GM21360 (cell line): ENCODE measurements at regions not wholly inside any gene's neighbourhood (a gene's known extent, or its start where the extent isn't known, plus 50 kb on each side); places are given as distances from the start of the nearest gene placed in this dataset.

Experiments
- ATAC-seq: cut with Tn5 transposase; IDR thresholded peaks from one replicate; pipeline ENCODE4 v1.9.1; 2021; ENCODE audit warnings: mild to moderate bottlenecking, moderate library complexity; ENCODE audit not compliant: unreplicated experiment

DNA sequence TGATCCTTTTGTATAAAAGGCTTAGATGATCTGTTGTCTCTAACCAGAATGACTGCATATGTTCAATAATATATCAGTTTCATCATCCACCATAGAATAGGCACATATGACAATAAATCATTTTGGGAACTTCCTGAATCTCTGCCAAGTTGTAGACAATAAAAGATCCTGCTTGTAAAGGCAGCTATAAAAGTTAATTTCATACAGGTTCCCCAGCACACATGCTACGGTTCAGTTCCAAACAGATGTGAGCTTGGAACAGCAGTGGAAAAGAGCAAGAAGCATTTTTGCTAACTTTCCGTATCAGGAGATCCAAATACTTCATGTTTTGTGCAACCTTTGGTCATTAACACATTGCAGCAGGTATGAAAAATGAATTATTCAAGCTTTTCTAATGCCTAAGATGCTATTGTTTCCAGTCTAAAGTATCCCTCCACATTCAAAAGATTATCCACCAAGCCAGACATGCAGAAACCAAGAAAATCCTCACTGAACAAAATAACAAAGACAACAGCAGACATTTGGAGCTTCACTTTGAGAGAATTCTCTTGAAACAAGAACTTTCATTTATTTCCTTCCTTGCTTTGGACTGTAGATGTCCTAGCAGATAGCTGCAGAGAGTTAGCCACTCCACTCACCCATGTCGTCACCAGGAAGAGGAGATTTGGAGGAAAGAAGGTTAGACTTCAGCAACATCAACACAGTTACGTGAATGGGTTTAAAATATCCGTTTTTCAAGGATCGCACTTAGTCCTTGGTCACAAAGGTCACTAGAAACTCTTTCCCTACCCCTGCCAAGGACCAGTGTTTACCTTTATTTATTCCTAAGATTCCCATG is 453.5 kb upstream of the JARID2 start:
- ATAC-seq = no peak

DNA sequence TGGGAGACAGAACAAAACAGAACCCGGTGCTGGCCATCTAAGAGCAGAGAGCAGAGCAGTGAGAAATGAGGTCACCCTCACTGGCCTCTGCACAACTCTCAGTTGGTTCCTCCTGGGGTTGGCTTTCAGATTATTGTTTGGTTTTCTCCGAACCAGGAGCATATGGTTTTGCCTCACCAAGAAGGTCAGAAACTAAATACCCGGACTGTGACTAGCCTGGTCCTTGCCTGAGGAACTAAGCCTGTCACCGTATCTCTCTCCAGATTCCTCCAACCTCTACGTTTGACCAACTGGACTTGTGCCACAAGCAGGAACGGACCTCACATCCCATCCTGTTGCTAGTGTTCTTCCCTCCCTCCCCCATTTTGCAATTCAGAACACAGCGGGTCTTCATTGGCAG is 450.4 kb upstream of the JARID2 start:
- no peak for ATAC-seq

DNA sequence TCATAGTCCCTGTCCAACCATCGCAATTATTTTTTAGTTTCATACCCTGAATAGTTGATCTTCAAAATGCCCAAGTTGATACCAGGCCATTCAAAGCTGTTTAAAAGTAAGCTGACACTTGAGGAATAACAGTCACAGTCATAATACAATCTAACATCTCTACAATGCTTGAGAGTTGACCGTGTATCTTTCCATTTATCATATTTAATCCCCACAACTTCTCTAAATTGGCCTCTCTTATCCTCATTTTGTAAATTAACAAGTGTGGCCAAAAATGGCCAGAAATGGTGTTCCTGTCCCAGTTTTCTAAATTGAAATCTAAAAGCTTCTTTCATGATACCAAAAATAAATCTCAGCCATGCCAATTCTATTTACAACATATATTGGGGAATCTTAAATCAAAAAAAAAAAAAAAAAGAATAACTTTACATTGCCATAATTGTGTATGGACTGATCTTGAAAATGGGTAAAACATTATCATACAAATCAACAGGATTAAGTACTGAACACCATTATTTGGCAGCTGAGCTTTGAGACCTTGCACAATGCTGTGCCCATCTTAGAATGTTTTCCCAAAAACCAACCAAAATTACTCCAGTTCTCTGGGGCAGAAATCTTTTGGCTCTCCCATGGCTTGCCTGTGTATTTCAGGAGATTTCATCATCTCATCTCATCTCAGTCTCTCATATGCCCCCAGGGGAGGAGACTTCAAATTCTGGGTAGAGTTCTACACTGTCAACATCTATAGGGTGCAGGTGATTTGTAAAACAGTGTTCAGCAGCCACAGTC is 448.7 kb upstream of the JARID2 start:
- ATAC-seq = no peak

DNA sequence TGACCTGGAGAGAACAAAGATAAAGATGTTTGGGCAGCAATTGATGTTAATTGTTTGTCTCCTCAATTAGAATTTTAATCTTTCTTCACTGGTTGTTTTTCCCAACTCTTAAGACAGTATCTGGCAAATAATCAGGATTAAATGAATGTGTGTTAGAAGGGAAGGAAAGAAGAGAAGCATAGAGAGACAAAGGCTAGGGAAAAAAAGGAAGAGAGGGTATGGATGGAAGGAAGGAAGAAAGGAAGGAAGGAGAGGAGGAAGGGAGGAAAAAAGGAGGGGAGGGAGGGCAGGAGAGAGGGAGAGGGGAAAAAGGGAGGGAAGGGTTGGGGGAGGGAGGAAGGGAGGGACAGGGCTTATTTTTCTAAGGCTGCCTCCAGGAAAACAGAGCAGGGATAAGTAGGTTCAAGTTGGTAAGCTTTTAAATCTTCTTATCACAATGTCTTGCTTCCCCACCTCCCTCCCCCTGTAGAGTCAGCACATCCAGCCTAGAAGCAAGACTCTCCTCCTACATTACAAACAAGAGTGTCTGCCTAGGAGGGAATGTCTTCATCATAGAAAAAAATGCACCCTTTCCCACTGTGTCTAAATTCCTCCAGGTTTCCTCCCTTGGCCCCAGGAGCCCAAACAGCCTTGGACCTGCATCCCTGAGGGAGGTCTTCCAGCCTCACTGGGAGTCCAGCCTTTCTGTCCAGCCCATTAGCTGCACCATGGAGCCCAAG is 447.8 kb upstream of the JARID2 start:
- no peak for ATAC-seq

DNA sequence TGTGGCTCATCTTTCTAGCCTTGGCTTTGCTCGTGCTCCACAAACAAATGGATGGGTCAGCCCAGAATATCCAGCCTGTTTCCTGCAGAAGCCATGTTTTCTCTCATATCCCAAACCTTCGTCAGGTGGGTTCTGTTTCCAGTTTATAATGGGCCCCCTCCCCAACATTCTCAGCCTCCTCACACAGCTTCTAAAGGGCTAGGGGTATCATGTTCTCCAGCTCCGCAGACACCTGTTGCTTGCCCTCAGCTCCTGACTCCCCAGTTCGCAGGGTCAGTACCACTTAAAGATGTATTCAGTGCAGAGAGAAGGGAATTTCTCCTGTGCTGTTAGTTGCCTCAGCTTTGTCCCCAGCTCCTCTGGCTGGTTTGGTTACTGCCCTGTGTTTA is 447.3 kb upstream of the JARID2 start:
- no peak for ATAC-seq

DNA sequence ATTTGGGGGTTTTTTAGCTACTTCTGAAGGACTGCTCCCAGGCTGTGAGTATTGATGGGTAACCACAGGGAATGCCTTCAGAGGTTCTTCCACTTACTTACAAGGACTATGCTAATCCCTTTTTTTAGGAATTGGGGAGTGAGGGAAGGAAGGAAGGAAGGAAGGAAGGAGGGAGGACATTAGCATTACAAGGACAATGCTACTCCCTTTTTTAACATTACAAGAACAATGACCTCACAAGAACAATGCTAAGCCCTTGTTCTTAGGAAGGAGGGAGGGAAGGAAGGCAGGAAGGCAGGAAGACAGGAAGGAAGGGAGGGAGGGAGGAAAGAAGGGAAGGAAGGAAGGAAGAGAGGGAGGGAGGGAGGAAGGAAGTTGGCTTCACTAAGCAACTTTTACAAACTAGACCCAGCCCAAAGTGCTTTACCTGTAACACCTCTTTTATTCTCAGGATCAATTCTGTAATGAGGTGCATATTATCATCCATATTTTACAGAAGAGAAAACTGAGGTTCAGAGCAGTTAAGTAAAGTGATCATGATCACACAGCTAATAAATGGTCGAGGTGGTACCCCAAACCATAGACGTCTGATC is 446.8 kb upstream of the JARID2 start:
- ATAC-seq = no peak

DNA sequence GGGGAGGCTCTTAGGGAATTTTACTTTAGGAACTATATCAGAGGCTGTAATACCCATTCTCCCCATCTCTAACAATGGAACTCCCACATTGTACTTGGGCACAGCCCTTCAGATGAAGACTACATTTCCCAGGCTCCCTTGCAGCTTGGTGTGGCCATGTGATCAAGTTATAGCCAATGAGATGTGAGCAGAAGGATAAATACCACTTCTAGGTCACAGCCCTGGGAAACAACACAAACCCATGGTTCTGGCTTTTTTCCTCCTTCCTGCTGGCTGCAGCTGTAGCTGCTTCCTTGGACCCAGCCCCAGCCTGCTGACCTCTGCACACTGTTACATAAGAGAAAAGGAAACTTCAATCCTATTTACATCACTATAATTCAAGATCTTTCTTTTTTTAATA is 445.9 kb upstream of the JARID2 start:
- peak; percentile 59 for ATAC-seq

DNA sequence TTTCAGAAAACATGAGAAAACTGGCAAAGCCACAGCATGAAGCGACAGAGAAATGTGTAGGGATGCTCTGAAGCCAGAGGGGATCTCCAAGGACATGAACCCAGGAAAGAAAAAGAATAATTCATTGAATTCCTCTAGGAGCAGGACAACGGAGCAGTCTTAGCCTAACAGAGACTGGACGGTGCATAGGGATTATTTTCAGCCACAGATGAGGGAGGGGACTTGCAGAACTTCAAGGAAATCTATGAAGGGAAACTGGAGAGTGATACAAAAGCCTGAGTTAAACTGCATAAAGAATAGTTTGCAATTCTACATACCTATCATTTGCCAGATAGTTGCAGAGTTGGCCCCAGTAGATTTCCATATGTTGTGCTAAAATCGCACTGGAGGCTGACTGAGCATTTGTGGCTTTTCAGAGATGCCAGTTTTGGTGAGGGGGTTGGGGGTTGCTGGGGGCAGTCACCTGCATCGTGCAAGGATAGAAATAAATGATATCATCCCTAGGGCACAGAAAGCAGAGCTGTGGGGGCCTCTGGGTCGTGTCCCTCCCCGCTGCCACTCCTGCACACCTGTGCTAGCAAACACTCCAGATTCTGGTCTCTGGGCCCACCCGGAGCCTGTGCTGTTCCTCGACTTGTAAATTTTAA is 443.2 kb upstream of the JARID2 start:
- ATAC-seq = no peak

DNA sequence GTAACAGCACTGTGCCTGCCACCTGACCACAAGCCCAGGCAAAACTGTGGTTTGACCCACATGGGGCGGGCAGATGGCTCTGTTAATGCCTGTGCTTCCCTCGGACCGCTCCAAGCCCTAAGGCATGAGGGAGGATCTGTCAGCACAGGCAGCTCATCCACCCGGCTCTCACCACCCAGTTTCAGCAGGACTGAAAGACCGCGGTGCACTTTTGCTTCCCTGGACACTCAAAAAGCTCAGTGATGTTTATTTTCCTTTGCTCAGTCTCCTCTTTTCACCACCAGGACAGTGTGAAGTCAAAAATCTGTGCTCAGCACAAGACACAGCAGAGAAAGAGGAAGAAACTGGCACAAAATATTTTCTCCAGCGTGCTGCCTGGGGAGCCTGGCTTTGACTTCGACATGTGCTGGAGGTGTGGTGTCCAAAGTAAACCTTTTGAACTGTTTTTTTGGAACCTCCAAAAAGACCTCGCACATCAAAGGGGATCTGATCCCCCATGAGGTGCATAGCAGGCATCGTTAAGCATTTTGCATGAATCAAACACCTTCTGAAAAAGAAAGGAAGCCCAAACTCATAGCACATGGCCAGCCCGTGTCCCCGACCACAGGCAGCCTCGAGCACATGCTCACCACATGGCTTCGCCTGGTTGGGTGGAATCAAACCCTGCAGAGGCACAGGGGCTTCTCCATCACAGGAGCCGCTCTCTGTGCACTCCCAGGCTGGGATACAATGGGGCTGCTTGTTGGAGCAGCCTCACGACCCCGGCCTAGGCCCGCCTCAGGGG is 441.7 kb upstream of the JARID2 start:
- no peak for ATAC-seq

DNA sequence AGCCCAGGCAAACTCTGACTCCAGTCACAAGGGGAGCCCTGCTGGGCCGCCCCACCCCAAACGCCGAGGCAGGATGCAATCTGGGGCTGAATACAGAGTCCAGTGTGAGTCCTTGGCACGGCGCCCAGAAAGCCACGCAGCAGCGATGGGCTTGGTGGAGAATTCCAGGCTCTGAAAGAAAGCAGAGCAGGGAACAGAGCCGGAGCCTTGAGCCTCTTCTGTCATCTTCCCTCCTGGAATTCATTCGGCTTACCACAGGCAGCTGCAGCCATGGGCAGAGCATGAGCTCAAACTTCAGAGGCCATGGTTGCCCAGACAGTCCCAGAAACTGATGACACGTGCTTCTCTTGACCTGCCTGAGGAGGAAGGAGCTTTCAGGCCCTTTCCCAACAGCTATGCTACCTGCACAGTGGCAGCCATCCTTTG is 441.1 kb upstream of the JARID2 start:
- no peak for ATAC-seq

DNA sequence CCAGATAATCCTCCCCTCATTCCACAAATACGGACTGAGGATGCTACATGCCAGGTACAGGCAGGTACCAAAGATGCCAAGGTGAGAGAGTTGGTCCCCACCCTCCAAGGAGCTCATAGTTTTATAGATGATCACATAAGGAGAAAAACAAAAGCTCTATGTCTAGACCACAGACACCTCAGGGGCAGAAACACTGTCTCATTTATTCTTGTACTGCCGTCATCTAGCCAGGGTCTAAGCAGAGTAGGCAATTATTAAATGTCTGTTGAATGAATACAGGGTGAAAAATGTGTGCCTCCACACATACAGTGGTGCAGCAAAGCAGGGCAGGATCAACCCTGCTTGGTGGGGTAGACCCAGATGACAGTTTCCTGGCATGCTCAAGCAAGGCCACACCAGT is 439.8 kb upstream of the JARID2 start:
- ATAC-seq = no peak

DNA sequence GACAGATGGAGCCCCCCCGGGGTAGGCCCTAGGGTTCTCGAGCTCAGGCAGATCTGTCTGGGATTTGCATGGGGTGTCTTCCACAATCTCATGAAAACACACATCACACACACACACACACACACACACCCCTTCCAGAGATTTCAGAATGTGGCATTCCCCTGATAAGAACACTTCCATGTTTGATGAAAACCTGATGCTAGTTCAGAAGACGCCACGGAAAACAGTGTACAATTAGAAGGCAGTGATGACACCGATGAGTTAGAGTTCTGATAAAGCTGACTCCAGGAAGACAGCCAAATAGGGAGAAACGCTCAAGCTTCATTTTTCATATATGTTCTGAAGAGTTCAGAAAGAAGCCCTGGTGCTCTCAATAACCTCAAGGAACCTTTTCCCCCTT is 438.7 kb upstream of the JARID2 start:
- no peak for ATAC-seq

DNA sequence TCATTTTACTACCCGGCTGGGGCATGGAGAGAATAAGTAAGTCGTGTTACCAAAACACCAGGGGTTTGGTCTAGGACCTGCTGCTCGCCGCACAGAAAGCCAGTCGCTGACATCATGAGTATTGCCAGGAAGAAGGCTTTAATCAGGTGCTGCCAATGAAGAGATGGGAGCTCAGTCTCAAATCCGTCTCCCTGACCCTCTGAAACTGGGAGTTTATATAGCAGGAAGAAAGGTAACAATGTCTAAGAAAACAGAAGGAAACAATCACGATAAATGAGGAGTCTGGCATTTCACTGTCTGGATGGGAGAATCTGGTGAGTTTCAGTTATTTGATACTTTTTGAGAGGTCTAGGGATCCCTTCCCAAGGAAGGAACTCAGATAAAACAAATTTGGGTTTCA is 437.9 kb upstream of the JARID2 start:
- no peak for ATAC-seq

DNA sequence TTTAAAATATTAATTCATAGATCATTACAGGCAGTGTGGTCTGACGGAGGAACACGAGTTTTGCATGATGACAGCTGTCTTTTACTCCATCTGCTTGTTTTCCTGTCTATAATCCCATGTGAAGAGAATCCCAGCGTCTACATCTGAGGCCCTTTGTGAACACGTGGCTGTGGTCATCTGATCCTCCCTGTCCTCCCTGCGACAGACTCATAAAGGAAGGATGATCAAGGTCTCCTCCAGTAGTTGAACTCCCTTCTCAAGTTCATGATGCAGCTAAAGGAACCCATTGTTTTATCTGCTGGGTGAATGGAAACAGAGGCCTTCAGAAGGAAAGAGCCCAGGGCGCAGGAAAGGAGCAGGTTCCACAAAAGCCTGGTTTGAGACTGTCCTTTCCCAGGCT is 435.8 kb upstream of the JARID2 start:
- ATAC-seq = no peak

DNA sequence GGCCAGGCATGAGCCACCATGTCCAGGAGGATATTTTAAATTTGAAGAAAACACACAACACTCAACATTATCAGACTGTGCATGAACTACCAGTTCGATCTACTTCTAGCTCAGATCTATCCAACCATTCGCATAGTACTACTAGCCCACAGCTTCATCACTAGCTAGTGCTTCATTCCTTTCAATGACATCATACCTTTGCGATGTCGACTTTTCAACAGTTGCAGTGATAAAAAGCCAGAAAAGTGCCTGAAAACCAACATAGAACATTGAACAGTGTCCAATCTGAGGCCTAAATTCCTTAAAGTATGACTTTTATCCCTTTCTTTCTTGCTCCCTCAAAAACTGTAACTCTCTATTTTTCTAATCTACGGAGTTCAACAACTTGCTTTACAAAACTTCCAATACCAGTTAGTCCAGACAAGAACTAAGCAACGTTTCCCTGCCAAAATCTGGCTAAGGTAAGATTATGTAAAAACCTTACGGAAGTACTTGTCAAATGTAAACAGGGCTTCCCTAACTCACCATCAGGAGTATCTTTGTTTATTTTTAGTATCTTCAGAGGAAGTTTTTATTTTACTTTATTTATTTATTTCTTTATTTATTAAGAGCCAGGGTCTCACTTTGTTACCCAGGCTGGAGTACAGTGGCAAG is 434.0 kb upstream of the JARID2 start:
- ATAC-seq = no peak

DNA sequence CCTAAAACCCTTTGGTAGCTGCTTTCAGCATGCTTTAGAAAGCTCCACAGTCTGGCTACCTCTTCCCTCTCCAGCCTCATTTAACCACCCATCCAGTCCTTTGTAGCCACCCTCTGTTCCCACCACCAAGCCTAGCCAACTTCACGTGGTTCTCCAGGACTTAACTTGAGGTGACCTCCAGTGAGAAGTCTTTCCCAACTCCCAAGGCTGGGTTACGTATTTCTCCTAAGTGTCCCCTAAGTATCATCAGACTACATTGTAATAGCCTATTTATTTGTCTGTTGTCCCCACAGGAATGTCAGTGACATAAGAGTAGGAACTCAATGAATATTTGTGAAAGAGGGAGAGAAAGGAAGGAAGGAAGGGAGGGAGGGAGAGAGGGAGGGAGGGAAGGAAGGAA is 431.9 kb upstream of the JARID2 start:
- no peak for ATAC-seq

DNA sequence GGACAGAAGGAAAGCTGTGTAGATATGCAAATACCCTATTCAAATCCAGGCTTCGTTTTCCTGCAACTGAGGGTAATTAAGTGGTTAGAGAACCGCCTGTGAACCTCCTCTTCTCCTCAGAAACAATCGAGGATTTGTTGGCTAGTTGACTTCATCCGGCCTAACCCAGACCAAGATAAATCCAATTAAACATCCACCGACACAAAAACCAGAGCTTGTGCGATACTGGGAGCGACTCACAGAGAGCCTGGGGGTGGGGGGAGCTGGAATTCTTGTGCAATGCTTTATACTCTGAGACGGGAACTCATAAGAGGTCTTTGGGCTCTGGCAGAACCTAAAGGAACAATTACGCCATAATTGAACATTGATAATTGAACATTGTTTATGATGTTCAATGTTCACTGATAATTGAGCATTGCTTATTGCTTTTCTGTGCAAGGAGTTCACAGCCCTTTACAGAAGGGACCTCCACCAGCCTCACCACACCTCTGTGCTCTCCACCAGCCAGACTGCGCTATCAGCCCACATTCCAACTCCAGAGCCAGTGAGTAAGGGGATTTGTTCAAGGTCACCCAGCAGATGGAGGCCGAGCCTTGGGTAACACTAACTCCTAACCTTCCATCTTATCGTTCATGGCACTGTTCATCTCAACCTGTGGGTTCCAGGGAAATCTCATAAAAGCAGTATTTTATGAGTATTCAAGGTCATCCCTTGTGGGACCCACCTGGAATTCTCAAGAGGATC is 429.6 kb upstream of the JARID2 start:
- ATAC-seq = no peak

DNA sequence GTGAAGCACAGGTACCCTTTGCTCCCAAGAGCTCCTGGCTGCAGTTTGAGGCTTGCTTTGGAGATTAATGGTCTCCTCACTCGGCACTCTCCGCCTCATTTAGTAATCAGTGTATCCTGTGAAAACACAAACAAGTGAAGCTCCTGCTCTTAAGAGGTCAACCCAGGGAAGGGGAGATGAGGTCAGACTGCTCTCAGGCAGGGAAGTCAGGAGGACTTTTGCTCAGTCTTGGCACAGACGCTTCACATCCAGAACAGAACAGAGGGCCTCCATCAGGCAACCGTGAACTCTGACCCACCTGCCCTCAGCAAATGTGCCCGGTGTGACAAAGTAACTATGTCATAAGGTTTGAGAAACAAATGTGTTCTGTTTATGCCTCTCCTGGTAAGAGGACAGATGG is 428.8 kb upstream of the JARID2 start:
- no peak for ATAC-seq

DNA sequence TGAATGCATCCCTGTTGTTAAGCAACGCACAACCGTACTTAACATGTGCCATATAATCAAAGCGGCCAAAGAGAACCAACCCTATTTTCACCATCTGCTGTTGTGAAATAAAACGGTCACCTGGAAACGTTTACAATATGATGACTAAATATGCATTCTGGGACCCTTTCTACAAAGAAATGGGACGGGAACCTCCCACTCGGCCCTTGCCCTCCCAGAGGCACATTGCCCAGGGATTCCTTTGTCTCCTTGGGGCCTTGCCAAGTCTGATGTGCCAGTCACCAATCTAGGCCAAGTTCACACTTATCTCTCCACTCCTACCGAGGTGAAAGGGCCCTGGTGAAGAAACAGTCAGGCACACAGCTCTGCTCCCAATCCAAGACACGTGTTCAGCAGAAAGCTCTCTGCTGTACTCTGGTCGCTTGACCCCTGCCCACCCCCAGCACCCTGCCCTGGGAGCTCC is 427.4 kb upstream of the JARID2 start:
- no peak for ATAC-seq
